ENCODE measurements at regions not wholly inside any gene's neighbourhood (a gene's known extent, or its start where the extent isn't known, plus 50 kb on each side); places are given as distances from the start of the nearest gene placed in this dataset.

DNA sequence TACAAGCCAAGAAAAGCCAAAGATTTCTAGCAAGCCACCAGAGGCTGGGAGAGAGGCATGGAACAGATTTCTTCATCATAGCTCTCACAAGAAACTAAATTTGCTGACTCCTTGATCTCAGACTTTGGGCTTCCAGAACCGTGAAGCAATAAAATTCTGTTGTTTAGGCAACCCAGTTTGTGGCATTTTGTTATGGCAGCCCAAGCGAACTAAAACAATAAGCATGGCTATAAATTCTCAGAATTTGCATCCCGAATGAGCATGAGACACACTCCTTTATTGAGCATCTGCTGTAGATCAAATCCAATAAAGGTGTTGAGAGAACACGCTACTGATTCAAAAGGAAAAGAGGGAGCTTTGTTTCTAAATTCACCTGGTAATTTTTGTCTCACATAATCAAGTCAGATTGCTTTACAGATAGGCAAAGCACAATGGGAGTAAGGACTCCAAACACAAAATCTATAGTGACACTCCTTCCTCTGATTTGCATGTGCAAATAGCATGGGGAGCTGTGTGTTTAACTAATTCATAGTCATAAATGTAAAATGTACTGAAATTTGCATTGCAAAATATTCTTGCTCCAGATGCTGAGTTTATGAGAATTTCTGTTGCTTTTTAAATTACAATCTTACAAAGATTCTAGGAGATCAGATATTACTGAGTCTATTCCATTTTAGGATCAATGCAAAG lies 308.7 kb downstream of the MED10 start:
- TF ChIP-seq, protein P1, sequence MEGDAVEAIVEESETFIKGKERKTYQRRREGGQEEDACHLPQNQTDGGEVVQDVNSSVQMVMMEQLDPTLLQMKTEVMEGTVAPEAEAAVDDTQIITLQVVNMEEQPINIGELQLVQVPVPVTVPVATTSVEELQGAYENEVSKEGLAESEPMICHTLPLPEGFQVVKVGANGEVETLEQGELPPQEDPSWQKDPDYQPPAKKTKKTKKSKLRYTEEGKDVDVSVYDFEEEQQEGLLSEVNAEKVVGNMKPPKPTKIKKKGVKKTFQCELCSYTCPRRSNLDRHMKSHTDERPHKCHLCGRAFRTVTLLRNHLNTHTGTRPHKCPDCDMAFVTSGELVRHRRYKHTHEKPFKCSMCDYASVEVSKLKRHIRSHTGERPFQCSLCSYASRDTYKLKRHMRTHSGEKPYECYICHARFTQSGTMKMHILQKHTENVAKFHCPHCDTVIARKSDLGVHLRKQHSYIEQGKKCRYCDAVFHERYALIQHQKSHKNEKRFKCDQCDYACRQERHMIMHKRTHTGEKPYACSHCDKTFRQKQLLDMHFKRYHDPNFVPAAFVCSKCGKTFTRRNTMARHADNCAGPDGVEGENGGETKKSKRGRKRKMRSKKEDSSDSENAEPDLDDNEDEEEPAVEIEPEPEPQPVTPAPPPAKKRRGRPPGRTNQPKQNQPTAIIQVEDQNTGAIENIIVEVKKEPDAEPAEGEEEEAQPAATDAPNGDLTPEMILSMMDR (IDR thresholded peaks at IDR 0.05; ENCODE audit: insufficient read depth, low read length): no peak
- TF ChIP-seq, protein P2, sequence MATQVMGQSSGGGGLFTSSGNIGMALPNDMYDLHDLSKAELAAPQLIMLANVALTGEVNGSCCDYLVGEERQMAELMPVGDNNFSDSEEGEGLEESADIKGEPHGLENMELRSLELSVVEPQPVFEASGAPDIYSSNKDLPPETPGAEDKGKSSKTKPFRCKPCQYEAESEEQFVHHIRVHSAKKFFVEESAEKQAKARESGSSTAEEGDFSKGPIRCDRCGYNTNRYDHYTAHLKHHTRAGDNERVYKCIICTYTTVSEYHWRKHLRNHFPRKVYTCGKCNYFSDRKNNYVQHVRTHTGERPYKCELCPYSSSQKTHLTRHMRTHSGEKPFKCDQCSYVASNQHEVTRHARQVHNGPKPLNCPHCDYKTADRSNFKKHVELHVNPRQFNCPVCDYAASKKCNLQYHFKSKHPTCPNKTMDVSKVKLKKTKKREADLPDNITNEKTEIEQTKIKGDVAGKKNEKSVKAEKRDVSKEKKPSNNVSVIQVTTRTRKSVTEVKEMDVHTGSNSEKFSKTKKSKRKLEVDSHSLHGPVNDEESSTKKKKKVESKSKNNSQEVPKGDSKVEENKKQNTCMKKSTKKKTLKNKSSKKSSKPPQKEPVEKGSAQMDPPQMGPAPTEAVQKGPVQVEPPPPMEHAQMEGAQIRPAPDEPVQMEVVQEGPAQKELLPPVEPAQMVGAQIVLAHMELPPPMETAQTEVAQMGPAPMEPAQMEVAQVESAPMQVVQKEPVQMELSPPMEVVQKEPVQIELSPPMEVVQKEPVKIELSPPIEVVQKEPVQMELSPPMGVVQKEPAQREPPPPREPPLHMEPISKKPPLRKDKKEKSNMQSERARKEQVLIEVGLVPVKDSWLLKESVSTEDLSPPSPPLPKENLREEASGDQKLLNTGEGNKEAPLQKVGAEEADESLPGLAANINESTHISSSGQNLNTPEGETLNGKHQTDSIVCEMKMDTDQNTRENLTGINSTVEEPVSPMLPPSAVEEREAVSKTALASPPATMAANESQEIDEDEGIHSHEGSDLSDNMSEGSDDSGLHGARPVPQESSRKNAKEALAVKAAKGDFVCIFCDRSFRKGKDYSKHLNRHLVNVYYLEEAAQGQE (IDR thresholded peaks at IDR 0.05; ENCODE audit: insufficient replicate concordance, low read depth): no peak
- no peak for TF ChIP-seq GABPA (IDR thresholded peaks at IDR 0.05; ENCODE audit: low read depth)
- no peak for TF ChIP-seq POLR2AphosphoS5 (IDR thresholded peaks at IDR 0.05; ENCODE audit: low read depth)

All from HL-60 (cell line).